BLaER1 (cell line): ENCODE measurements at regions not wholly inside any gene's neighbourhood (a gene's known extent, or its start where the extent isn't known, plus 50 kb on each side); places are given as distances from the start of the nearest gene placed in this dataset.

Experiments
- H3K27ac ChIP-seq: shearing (Covaris generic); formaldehyde crosslinking; 2 replicates; pipeline ENCODE4 v1.8.1; 2022
- H3K27me3 ChIP-seq: shearing (Covaris generic); formaldehyde crosslinking; 2 replicates; pipeline ENCODE4 v1.8.1; 2022
- H3K36me3 ChIP-seq: shearing (Covaris generic); formaldehyde crosslinking; 2 replicates; pipeline ENCODE4 v1.8.1; 2022
- H3K4me1 ChIP-seq: shearing (Covaris generic); formaldehyde crosslinking; 2 replicates; pipeline ENCODE4 v1.8.1; 2022
- H3K4me2 ChIP-seq: shearing (Covaris generic); formaldehyde crosslinking; 2 replicates; pipeline ENCODE4 v1.8.1; 2022
- H3K4me3 ChIP-seq: shearing (Covaris generic); formaldehyde crosslinking; 2 replicates; pipeline ENCODE4 v1.8.1; 2022
- H3K9ac ChIP-seq: shearing (Covaris generic); formaldehyde crosslinking; 2 replicates; pipeline ENCODE4 v1.8.1; 2022
- H3K9me3 ChIP-seq: shearing (Covaris generic); formaldehyde crosslinking; 2 replicates; pipeline ENCODE4 v1.8.1; 2022
- H4K20me1 ChIP-seq: shearing (Covaris generic); formaldehyde crosslinking; 2 replicates; pipeline ENCODE4 v1.8.1; 2022
- Cebpa-rat ChIP-seq: shearing (Covaris generic); IDR thresholded peaks from 2 replicates; pipeline ENCODE4 v1.8.1; 2022

GRCh38 chr7:114102996-114103395, 184.2 kb upstream of the PPP1R3A start:
- Histone ChIP-seq H3K9me3 (no peaks in the 10 kb centered on the region), H3K4me3 (no peak overlapping the region), H3K36me3 (no peaks in the 10 kb centered on the region), H3K27ac (no peak overlapping the region), H4K20me1 (no peaks in the 10 kb centered on the region), H3K27me3 (no peaks in the 10 kb centered on the region), H3K4me2 (no peak overlapping the region), H3K4me1 (no peaks in the 10 kb centered on the region), H3K9ac (no peak overlapping the region)
- TF ChIP-seq Cebpa-rat, result no peak

DNA sequence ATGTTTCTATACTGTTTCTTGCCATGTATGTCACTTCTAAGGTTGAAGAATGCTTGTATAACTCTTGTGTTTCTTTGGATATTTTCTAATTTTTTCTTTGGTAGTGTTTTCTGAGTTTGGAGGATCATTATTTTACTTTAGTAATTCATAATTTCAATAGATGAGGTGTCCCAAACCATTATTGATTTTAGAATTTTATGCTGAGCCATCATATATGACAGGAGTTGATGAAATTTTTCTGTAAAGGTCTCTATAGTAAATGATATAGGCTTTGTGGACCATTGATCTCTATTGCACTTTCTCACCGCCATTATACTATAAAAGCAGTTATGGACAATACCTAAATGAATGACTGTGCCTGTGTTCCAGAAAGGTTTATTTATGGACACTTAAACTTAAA, 183.3 kb upstream of the PPP1R3A start:
- H3K4me1 ChIP-seq, result no peaks in the 10 kb centered on the region
- no peak overlapping the region for H3K9ac ChIP-seq
- TF ChIP-seq Cebpa-rat, result no peak
- H3K9me3 ChIP-seq, result no peaks in the 10 kb centered on the region
- H4K20me1 ChIP-seq, result no peaks in the 10 kb centered on the region
- H3K4me2 ChIP-seq, result no peak overlapping the region
- H3K36me3 ChIP-seq, result no peaks in the 10 kb centered on the region
- H3K27ac ChIP-seq, result no peak overlapping the region
- no peak overlapping the region for H3K4me3 ChIP-seq
- H3K27me3 ChIP-seq, result no peaks in the 10 kb centered on the region

- no peak overlapping the region for H3K9ac ChIP-seq
- H3K4me3 ChIP-seq, result no peak overlapping the region
- H3K27ac ChIP-seq, result no peak overlapping the region
- H3K9me3 ChIP-seq, result no peaks in the 10 kb centered on the region
- no peaks in the 10 kb centered on the region for H3K27me3 ChIP-seq
- no peak for TF ChIP-seq Cebpa-rat
- no peaks in the 10 kb centered on the region for H3K36me3 ChIP-seq
- no peak overlapping the region for H3K4me2 ChIP-seq
- no peaks in the 10 kb centered on the region for H3K4me1 ChIP-seq
- no peaks in the 10 kb centered on the region for H4K20me1 ChIP-seq
These were observed 182.0 kb upstream of the PPP1R3A start for GRCh38 chr7:114100810-114101209.

GRCh38 chr7:114099337-114099736, 180.5 kb upstream of the PPP1R3A start:
- Histone ChIP-seq H3K4me2 (no peak overlapping the region), H3K9me3 (no peaks in the 10 kb centered on the region), H3K36me3 (no peaks in the 10 kb centered on the region), H3K27me3 (no peaks in the 10 kb centered on the region), H3K9ac (no peak overlapping the region), H3K4me3 (no peak overlapping the region), H4K20me1 (no peaks in the 10 kb centered on the region), H3K27ac (no peak overlapping the region), H3K4me1 (no peaks in the 10 kb centered on the region)
- no peak for TF ChIP-seq Cebpa-rat

DNA sequence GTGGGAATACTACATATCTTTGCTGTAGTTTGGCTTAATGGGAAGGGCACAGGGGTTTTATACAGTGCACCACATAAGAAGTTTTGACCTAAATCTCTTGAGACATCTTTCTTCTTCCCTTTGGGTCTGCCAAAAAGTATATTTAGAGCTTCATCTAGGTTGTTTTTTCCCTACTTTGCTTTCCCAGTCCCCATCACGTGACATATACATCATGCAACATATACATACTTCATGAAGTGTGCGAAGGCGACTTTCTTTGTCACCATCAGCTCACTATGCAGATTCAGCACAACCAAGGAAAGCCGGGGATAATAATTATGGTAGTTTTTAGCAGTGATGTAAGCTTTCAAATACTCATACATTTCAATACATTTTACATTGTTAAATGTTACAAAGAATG, 177.1 kb upstream of the PPP1R3A start:
- H3K27me3 ChIP-seq, result no peaks in the 10 kb centered on the region
- no peaks in the 10 kb centered on the region for H4K20me1 ChIP-seq
- no peaks in the 10 kb centered on the region for H3K36me3 ChIP-seq
- H3K9me3 ChIP-seq, result no peaks in the 10 kb centered on the region
- H3K9ac ChIP-seq, result no peak overlapping the region
- H3K4me2 ChIP-seq, result no peak overlapping the region
- no peaks in the 10 kb centered on the region for H3K4me1 ChIP-seq
- H3K27ac ChIP-seq, result no peak overlapping the region
- no peak for TF ChIP-seq Cebpa-rat
- no peak overlapping the region for H3K4me3 ChIP-seq

DNA sequence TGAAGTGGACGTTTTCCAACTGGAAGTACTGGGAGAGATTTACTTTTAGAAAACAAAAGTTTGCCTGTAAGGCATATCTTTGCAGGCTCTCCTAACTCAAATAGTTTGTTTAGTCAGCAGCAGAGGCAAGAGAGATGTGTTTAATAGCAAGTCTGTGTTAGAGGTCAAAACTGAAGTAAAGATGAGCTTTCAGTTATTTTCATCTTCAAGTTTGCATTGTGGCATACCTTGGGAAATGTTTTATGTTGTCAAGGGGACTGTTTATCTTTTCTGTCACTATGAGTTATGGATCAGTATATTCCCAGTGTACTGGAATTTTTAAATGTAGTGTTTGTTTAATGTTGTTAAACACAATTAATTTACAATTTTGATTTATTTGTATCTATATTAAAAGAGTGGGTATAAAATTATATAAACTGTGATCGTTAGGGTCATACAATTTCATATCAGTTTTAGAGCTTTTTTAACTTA, 169.7 kb upstream of the PPP1R3A start:
- no peak overlapping the region for H3K27ac ChIP-seq
- peaks cover 50% of the 10 kb centered on the region for H3K27me3 ChIP-seq
- H3K4me1 ChIP-seq, result peaks cover 15% of the 10 kb centered on the region
- no peak overlapping the region for H3K9ac ChIP-seq
- no peak overlapping the region for H3K4me3 ChIP-seq
- no peaks in the 10 kb centered on the region for H3K36me3 ChIP-seq
- TF ChIP-seq Cebpa-rat, result no peak
- H4K20me1 ChIP-seq, result peaks cover 19% of the 10 kb centered on the region
- H3K9me3 ChIP-seq, result peaks cover 28% of the 10 kb centered on the region
- H3K4me2 ChIP-seq, result no peak overlapping the region

GRCh38 chr7:114087653-114088469, 169.1 kb upstream of the PPP1R3A start:
- no peak overlapping the region for H3K4me3 ChIP-seq
- no peak for TF ChIP-seq Cebpa-rat

GRCh38 chr7:114086914-114087652, 168.3 kb upstream of the PPP1R3A start:
- Histone ChIP-seq H3K9me3 (peaks cover 28% of the 10 kb centered on the region), H3K27ac (no peak overlapping the region), H3K9ac (no peak overlapping the region), H3K27me3 (peaks cover 64% of the 10 kb centered on the region), H3K4me1 (peaks cover 15% of the 10 kb centered on the region), H3K4me2 (peak overlapping the region; percentile 93; the same call in 1 of the 2 replicates), H4K20me1 (peaks cover 33% of the 10 kb centered on the region), H3K4me3 (no peak overlapping the region), H3K36me3 (no peaks in the 10 kb centered on the region)
- TF ChIP-seq Cebpa-rat, result no peak

More at GRCh38 chr7:114087653-114088469, 169.1 kb upstream of the PPP1R3A start:
- Histone ChIP-seq H3K9ac (no peak overlapping the region), H3K27me3 (peaks cover 56% of the 10 kb centered on the region), H3K36me3 (no peaks in the 10 kb centered on the region), H3K27ac (no peak overlapping the region), H3K4me2 (no peak overlapping the region), H3K9me3 (peaks cover 28% of the 10 kb centered on the region), H4K20me1 (peaks cover 25% of the 10 kb centered on the region), H3K4me1 (peaks cover 15% of the 10 kb centered on the region)

- Histone ChIP-seq H3K27me3 (peaks cover 69% of the 10 kb centered on the region), H3K36me3 (no peaks in the 10 kb centered on the region), H4K20me1 (peaks cover 36% of the 10 kb centered on the region), H3K4me3 (peak overlapping the region; percentile 65), H3K9ac (no peak overlapping the region), H3K4me2 (peak overlapping the region; percentile 93), H3K9me3 (peaks cover 28% of the 10 kb centered on the region), H3K4me1 (peaks cover 15% of the 10 kb centered on the region), H3K27ac (no peak overlapping the region)
- no peak for TF ChIP-seq Cebpa-rat
These were observed 167.7 kb upstream of the PPP1R3A start for GRCh38 chr7:114086537-114086913.
